Activated T-cell treated with anti-CD3 and anti-CD28 coated beads, Interleukin-2, amount 50 U/mL, for 72 hours (primary cell): ENCODE measurements at regions not wholly inside any gene's neighbourhood (a gene's known extent, or its start where the extent isn't known, plus 50 kb on each side); places are given as distances from the start of the nearest gene placed in this dataset.
"Not testable (repeated sequence)": the region's sequence is repeated elsewhere in the genome, so short reads cannot be mapped to it uniquely, and the experiment has no call there.

ENCODE experiments used
- ATAC-seq, 2 donors: fragments of 150-1000 bp; cut with Tn5 transposase; replicated peaks in 1 of 2; 2 replicates each; pipeline ENCODE4 v1.10.0; 2021; ENCODE audit warnings: moderate library complexity in 2 of 2, mild to moderate bottlenecking in 1 of 2
- DNase-seq, 2 donors: peaks; one replicate each; pipeline ENCODE4 v3.0.0; 2021 to 2022; ENCODE audit warnings: mixed read lengths in 1 of 2
- H3K27ac Mint-ChIP-seq: one replicate; pipeline ENCODE4 v1.8.0; 2022; ENCODE audit warnings: mild to moderate bottlenecking, moderate library complexity, mixed read lengths
- H3K27me3 Mint-ChIP-seq: one replicate; pipeline ENCODE4 v1.8.0; 2022; ENCODE audit warnings: low read depth, mixed read lengths
- H3K36me3 Mint-ChIP-seq, 2 donors: one replicate each; pipeline ENCODE4 v1.8.0; 2022; ENCODE audit warnings: mixed read lengths in 2 of 2, mild to moderate bottlenecking in 1 of 2; ENCODE audit not compliant: insufficient read depth in 2 of 2
- H3K4me1 Mint-ChIP-seq: one replicate; pipeline ENCODE4 v1.8.0; 2022; ENCODE audit warnings: low read depth, mixed read lengths
- H3K4me3 Mint-ChIP-seq, 2 donors: one replicate each; pipeline ENCODE4 v1.8.0; 2022; ENCODE audit warnings: mild to moderate bottlenecking in 2 of 2, mixed read lengths in 2 of 2, moderate library complexity in 2 of 2
- H3K9me3 Mint-ChIP-seq, 2 donors: one replicate each; pipeline ENCODE4 v1.8.0; 2022; ENCODE audit warnings: mixed read lengths in 2 of 2

GRCh38 chrX:455673-456072 is 69.0 kb upstream of the PPP2R3B start:
- DNase-seq: no peak
- H3K36me3 Mint-ChIP-seq: no peaks in the 10 kb centered on the region
- no peaks in the 10 kb centered on the region for H3K4me1 Mint-ChIP-seq
- peaks cover 0 to 4% of the 10 kb centered on the region in 2 donors for H3K9me3 Mint-ChIP-seq
- ATAC-seq: no peak
- no peak overlapping the region for H3K4me3 Mint-ChIP-seq
- H3K27me3 Mint-ChIP-seq: peaks cover 15% of the 10 kb centered on the region
- H3K27ac Mint-ChIP-seq: no peak overlapping the region

GRCh38 chrX:456146-456545 is 69.4 kb upstream of the PPP2R3B start:
- DNase-seq: no peak
- no peak for ATAC-seq
- H3K4me1 Mint-ChIP-seq: no peaks in the 10 kb centered on the region
- no peak overlapping the region for H3K27ac Mint-ChIP-seq
- peaks cover 0 to 4% of the 10 kb centered on the region in 2 donors for H3K9me3 Mint-ChIP-seq
- H3K4me3 Mint-ChIP-seq: no peak overlapping the region
- peaks cover 15% of the 10 kb centered on the region for H3K27me3 Mint-ChIP-seq
- no peaks in the 10 kb centered on the region for H3K36me3 Mint-ChIP-seq

DNA sequence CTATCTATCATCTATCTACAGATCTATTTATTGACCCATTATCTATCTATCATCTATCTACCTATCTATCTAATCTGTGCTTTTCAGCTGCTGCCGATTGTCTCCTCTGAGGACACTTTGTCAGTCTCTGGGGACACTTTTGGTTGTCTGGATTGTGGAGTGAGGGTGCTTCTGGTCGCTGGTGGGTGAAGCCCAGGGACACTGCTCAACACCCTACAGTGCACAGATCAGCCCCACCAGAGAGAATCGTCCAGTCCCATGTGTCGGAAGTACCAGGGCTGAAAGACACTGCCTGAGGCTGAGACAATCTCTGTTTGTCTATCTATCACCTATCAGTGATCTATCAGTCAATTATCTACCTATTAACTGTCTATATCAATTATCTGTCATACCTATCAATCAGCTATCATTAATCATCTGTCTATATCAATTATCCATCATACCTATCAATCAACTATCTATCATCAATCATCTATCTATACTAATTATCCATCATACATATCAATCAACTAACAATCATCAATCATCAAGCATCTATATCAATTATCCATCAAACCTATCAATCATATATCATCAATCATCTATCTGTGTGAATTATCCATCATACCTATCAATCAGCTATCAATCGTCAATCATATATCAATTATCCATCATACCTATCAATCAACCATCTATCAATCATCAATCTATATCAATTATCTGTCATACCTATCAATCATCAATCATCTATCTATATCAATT is 70.0 kb upstream of the PPP2R3B start:
- peaks cover 4 to 9% of the 10 kb centered on the region in 2 donors for H3K9me3 Mint-ChIP-seq
- peaks cover 15% of the 10 kb centered on the region for H3K27me3 Mint-ChIP-seq
- H3K27ac Mint-ChIP-seq: no peak overlapping the region
- ATAC-seq (no peak), DNase-seq (no peak)
- H3K36me3 Mint-ChIP-seq: peaks cover 0 to 4% of the 10 kb centered on the region in 2 donors
- H3K4me1 Mint-ChIP-seq: no peaks in the 10 kb centered on the region
- H3K4me3 Mint-ChIP-seq: no peak overlapping the region

DNA sequence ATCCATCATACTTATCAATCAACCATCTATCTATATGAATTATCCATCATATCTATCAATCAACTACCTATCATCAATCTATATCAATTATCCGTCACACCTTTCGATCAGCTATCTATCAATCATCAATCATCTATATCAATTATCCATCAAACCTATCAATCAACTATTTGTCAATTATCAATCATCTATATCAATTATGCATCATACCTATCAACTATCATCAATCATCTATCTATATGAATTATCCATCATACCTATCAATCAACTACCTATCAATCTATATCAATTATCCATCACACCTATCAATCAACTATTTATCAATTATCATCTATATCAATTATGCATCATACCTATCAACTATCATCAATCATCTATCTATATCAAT is 70.6 kb upstream of the PPP2R3B start:
- no peak overlapping the region for H3K4me3 Mint-ChIP-seq
- no peak for ATAC-seq
- peaks cover 0 to 7% of the 10 kb centered on the region in 2 donors for H3K36me3 Mint-ChIP-seq

DNA sequence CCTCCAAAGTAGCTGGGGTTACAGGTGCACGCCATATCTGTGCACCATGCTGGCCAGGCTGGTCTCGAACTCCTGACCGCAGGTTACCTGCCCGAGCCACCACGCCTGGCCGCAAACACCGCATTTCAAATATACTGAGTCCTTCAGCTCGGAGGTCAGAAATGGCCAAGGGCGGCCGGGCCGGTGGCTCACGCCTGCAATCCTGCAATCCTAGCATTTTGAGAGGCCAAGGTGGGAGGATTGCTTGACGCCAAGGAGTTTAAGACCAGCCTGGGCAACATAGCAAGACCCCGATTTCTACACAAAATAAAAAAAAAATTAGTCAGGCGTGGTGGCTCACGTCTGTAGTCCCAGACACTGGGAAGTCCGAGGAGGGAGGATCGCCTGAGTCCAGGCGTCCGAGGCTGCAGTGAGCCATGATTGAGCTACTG is 71.9 kb upstream of the PPP2R3B start:
- no peak for DNase-seq
- Mint-ChIP-seq H3K4me3 (no peak overlapping the region), H3K9me3 (peaks cover 11 to 18% of the 10 kb centered on the region in 2 donors), H3K4me1 (no peaks in the 10 kb centered on the region), H3K27ac (no peak overlapping the region), H3K27me3 (peaks cover 15% of the 10 kb centered on the region), H3K36me3 (peaks cover 0 to 9% of the 10 kb centered on the region in 2 donors)
- ATAC-seq: no peak

More for the DNA sequence above, 70.6 kb upstream of the PPP2R3B start:
- Mint-ChIP-seq H3K27ac (no peak overlapping the region), H3K4me1 (no peaks in the 10 kb centered on the region), H3K27me3 (peaks cover 15% of the 10 kb centered on the region), H3K9me3 (peaks cover 9 to 15% of the 10 kb centered on the region in 2 donors)
- no peak for DNase-seq

DNA sequence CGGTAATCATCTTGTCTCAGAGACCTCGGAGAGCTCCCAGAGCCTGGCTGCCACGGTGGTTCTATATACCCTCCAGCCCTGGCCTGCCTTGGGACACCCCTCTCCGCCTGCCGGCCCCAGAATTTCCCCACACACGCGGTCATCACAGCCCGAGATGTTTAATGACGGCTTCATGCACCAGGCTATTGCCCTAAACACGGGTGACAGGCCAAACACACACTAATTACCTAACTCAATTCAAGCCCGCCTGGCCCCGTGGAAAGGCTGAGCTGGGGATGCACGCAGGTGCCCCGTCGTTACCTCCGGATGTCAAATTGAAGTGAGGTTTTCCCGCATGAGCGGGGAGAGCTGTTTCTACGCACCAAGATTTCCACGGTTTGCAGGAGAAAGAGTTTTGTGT is 72.9 kb upstream of the PPP2R3B start:
- Mint-ChIP-seq H3K27me3 (peaks cover 15% of the 10 kb centered on the region), H3K27ac (no peak overlapping the region), H3K9me3 (peaks cover 11 to 18% of the 10 kb centered on the region in 2 donors), H3K4me1 (no peaks in the 10 kb centered on the region), H3K4me3 (no peak overlapping the region), H3K36me3 (peaks cover 0 to 9% of the 10 kb centered on the region in 2 donors)
- ATAC-seq (no peak), DNase-seq (no peak)

DNA sequence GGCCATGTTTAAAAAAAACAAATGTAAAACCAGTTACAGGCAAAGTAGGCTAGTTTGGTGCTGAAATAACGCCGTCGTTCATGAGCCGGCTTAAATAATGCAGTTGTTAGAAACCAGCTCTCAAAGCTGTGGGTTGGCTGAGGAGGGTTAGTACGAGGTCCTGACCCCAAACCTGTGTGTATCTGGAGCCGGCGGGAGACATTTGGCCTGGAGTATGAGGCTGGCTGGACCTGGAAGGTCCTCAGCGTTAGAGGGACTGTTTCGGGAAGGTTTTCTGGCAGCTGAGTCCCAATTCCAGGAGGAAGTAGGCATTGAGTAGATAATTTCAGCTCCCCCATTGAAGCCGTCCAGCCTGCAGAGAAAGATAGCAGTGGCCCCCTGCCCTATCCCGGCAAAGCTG is 73.4 kb upstream of the PPP2R3B start:
- Mint-ChIP-seq H3K4me3 (no peak overlapping the region), H3K36me3 (peaks cover 0 to 9% of the 10 kb centered on the region in 2 donors), H3K9me3 (peaks cover 11 to 18% of the 10 kb centered on the region in 2 donors), H3K4me1 (no peaks in the 10 kb centered on the region), H3K27ac (no peak overlapping the region), H3K27me3 (peaks cover 15% of the 10 kb centered on the region)
- DNase-seq (no peak), ATAC-seq (no peak)

- no peaks in the 10 kb centered on the region for H3K4me1 Mint-ChIP-seq
- DNase-seq: no peak
- ATAC-seq: no peak
- peaks cover 11 to 18% of the 10 kb centered on the region in 2 donors for H3K9me3 Mint-ChIP-seq
- no peak overlapping the region for H3K27ac Mint-ChIP-seq
- H3K4me3 Mint-ChIP-seq: no peak overlapping the region
- H3K27me3 Mint-ChIP-seq: peaks cover 13% of the 10 kb centered on the region
- H3K36me3 Mint-ChIP-seq: peaks cover 0 to 9% of the 10 kb centered on the region in 2 donors
Observed at GRCh38 chrX:460823-461640, 74.3 kb upstream of the PPP2R3B start.

GRCh38 chrX:462853-463252 is 76.1 kb upstream of the PPP2R3B start:
- Mint-ChIP-seq H3K36me3 (peaks cover 0 to 9% of the 10 kb centered on the region in 2 donors), H3K4me1 (no peaks in the 10 kb centered on the region), H3K9me3 (peaks cover 11 to 14% of the 10 kb centered on the region in 2 donors), H3K4me3 (no peak overlapping the region), H3K27ac (no peak overlapping the region), H3K27me3 (no peaks in the 10 kb centered on the region)
- DNase-seq (no peak), ATAC-seq (no peak)

- no peak overlapping the region for H3K27ac Mint-ChIP-seq
- H3K4me1 Mint-ChIP-seq: no peaks in the 10 kb centered on the region
- ATAC-seq (no peak), DNase-seq (no peak)
- H3K4me3 Mint-ChIP-seq: no peak overlapping the region
- H3K27me3 Mint-ChIP-seq: no peaks in the 10 kb centered on the region
- H3K36me3 Mint-ChIP-seq: peaks cover 0 to 9% of the 10 kb centered on the region in 2 donors
- peaks cover 11 to 14% of the 10 kb centered on the region in 2 donors for H3K9me3 Mint-ChIP-seq
Observed at GRCh38 chrX:465418-466215, 78.9 kb upstream of the PPP2R3B start.

DNA sequence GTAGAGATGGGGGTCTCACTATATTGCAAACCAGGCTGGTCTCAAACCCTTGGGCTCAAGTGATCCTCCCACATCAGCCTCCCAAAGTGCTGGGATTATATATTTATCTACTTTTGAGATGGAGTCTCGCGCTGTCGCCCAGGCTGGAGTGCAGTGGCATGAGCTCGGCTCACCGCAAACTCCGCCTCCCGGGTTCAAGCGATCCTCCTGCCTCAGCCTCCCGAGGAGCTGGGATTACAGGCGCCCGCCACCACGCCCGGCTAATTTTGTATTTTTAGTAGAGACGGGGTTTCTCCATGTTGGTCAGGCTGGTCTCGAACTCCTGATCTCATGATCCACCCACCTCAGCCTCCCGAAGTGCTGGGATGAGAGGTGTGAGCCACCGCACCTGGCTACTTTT is 80.1 kb upstream of the PPP2R3B start:
- not testable (repeated sequence) for H3K9me3 Mint-ChIP-seq, H3K27me3 Mint-ChIP-seq, H3K4me1 Mint-ChIP-seq, H3K36me3 Mint-ChIP-seq, ATAC-seq, H3K27ac Mint-ChIP-seq, H3K4me3 Mint-ChIP-seq, DNase-seq

- not testable (repeated sequence) for H3K36me3 Mint-ChIP-seq, DNase-seq, H3K4me3 Mint-ChIP-seq, ATAC-seq, H3K27me3 Mint-ChIP-seq, H3K4me1 Mint-ChIP-seq, H3K9me3 Mint-ChIP-seq, H3K27ac Mint-ChIP-seq
Observed at GRCh38 chrX:467686-468085, 81.0 kb upstream of the PPP2R3B start.

- no peak for DNase-seq
- H3K4me3 Mint-ChIP-seq: no peak overlapping the region
- no peaks in the 10 kb centered on the region for H3K9me3 Mint-ChIP-seq
- no peak for ATAC-seq
- peaks cover 0 to 2% of the 10 kb centered on the region in 2 donors for H3K36me3 Mint-ChIP-seq
- no peak overlapping the region for H3K27ac Mint-ChIP-seq
- no peaks in the 10 kb centered on the region for H3K27me3 Mint-ChIP-seq
- H3K4me1 Mint-ChIP-seq: no peaks in the 10 kb centered on the region
Observed at GRCh38 chrX:468979-469378, 82.3 kb upstream of the PPP2R3B start.
